ENCODE measurements at regions not wholly inside any gene's neighbourhood (a gene's known extent, or its start where the extent isn't known, plus 50 kb on each side); places are given as distances from the start of the nearest gene placed in this dataset.
"Not testable (repeated sequence)": the region's sequence is repeated elsewhere in the genome, so short reads cannot be mapped to it uniquely, and the experiment has no call there.

DNA sequence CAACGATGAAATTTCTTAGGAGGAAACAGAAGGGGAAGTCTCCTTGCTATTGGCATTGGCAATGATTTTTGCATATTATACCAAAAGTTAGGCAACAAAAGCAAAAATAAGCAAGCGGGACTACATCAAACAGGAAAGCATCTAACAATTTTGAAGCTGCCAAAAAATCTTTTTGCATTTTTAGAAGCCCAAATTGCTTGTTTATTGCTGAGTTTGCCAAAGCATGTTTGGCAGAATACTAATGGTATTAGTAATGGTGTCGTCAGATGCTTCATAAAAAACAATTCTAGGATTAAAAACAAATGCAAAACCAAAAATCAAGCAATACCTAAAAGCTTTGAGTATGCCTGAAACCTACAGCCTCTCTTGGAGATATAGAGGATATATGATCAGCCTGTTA is 80.0 kb downstream of the GALR1 start:
- DNase-seq = no peak

- no peak for DNase-seq
Observed at GRCh38 chr18:77334876-77335275, 85.2 kb downstream of the GALR1 start.

DNA sequence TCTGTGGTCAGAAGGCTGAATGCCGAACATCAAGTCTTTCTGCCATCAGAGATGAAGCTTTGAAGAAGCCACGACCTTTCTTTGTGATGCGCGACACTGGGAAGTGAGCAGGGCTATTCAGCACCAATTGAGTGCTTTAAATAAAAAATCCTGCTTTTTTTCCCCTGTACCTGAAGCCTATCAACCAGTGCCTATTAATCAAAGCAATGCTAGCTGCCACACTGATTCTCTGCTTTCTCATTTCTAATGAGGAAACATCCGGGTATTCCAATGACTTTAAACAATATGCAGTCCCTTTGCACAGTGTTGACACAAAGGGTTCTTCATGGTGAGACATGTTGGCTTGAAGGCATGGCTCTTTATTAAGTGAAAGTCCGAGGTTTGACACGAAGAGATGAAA is 88.0 kb downstream of the GALR1 start:
- no peak for DNase-seq

DNA sequence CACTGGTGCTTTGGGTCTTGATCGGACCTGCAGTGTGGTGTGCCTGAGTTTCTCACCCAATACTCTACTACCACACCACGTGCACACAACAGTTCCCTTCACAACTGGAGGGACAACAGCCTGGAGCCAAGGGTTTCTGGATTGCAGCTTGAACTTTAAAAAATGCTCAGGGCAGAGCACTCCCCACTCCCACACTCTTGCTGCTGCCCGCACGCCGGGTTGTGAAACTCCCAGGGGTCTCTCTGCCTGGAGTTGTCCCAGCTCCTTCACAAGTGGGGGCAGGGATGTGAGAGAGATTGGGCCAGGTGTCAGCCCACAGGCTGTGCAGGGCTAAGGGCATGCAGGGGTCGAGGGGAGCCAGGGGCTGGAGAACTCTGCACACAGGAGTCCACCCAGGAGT is 89.4 kb downstream of the GALR1 start:
- no peak for DNase-seq

DNA sequence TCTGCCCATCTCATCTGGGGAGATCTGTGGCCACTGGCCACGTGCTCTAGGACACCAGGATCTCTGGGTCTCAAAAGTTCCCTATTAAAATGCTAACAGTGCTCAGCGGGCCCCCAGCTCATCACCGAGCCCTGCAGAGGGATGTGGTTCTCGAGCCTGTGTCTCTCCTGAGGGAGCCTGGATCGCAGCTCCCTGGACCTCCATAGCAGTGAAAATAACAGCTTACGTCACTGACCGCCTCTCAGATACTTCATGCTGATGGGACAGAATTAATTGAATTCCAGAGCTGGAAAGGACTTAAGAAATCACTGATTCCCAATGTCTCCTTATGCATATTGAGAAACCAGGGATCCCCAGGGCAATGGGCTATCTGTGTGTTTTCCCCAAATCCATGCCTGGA is 90.0 kb downstream of the GALR1 start:
- DNase-seq = no peak

GRCh38 chr18:77340815-77341214 is 91.2 kb downstream of the GALR1 start:
- no peak for DNase-seq

DNA sequence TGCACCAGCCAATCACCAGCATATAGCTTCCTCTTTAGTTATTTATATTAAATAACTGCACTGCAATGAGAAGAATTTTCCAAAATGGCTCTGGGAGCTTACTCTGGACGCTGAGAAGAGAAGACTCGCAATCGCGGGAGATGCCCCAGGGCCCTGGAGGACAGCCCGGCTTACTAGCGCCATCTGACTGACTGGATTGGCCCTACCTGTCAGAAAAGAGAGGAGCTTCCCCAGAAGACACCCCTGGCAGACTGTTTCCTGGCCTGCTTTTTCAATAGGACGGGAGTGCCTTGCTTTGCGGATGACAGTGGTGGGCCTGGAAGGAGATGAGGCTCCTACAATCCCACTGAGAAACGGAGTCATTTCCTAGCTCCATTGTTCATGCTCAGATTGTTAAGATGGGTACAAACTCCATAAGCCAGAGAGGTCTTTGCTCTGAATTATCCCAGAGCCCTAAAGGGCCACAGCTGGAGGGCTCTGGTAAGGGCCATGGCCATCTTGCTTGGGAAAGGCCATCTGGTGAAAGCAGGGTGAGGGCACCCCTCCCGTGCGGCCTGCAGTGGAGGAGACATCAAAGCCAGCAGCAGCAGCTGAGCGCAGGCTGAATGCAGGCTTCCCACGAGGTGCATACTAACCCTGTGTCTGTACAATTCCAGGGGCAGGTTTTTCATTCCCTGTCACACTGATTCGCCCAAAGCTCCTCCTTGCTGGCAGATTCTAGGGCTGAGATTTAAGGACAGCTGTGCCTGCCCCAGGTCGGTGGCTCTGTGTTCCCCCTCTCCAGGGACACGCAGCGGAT is 92.1 kb downstream of the GALR1 start:
- DNase-seq = no peak

DNA sequence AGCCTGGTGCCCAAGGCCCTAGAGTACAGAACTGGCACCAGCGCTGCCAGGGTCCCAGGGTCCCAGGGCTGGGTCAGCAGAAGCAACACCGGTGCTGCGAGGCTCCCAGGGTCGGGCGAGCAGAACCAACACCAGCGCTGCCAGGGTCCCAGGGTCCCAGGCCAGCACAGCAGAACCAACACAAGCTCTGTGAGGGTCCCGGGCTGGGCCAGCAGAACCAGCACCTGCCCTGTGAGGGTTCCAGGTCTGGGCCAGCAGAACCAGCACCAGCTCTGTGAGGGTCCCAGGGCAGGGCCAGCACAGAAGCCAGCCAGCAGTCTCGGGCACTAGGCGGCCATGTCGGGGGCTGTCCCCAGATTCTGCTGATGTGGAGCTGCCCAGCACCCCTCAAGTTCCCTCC is 93.1 kb downstream of the GALR1 start:
- DNase-seq = no peak

GRCh38 chr18:77343846-77344510 is 94.3 kb downstream of the GALR1 start:
- no peak for DNase-seq

- no peak for DNase-seq
Observed at GRCh38 chr18:77344786-77345500, 95.3 kb downstream of the GALR1 start.

- no peak for DNase-seq
Observed at GRCh38 chr18:77346208-77346810, 96.7 kb downstream of the GALR1 start.

GRCh38 chr18:77353349-77353748 is 103.7 kb downstream of the GALR1 start:
- DNase-seq = not testable (repeated sequence)

- no peak for DNase-seq
Observed at GRCh38 chr18:77359561-77360314, 110.1 kb downstream of the GALR1 start.

- DNase-seq = no peak
Observed at GRCh38 chr18:77360315-77361190, 110.9 kb downstream of the GALR1 start.

DNA sequence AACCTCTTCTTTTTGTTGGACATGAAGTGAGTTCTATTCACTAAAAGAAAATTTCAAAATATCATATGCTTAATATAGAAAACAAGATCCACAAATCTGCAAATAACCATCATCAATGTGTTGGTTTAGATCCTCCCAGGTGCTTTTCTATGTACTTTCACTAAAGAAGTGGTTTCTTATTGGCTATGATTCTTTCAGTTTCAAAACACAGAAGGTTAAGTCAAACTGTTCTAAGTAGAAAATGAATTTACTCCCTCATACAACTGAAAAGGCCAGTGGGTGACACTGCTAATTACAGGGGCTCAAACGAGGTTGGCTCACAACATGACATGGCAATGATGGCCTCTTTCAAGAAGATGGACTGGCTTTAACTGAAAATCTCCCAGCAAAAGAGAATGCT is 111.7 kb downstream of the GALR1 start:
- no peak for DNase-seq

- DNase-seq = no peak
Observed at GRCh38 chr18:77365667-77366066, 116.0 kb downstream of the GALR1 start.

- no peak for DNase-seq
Observed at GRCh38 chr18:77366067-77366719, 116.5 kb downstream of the GALR1 start.

DNA sequence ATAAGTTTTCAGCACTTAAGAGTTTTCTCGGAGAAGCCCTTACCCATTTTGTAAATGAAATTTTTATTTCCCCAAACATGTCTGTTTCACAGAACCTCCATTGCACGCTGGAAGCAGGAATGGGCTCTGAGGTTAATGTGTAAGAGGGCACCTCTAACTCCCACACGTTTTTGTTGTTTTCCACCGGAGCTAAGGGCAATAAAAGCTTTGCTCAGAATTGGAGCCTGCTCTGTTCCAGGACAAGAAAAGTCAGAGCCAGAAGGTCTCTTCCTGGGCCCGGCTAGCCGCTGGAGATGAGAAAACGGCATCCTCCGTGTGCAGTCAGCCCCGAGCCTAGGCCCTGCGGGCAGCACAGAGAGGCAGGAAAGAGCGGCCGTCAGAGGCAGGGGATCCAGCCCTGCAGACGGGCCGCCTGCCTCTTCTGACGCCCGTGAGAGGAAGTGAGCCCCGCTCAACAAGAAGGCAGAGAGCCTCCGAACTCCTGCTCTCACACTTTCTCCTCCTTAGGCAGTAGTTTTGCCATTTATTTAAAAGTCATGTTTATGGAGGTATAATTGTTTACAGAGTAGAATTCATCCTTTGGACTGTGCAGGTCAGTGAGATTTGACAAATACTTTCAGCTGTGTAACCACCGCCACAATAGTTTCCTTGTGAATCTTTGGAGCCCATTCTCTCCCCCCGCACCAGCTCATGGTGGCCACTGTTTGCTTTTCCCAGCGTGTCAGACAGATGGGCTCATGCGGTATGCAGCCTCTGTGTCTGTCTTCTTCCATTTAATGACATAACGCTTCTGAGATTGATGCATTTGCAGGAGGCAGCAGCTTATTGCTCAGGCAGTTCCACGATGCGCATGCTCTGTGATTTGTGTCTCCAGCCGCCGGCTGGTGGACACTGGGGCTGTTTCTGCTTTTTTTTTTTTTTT is 117.3 kb downstream of the GALR1 start:
- peak; percentile 86 for DNase-seq

DNA sequence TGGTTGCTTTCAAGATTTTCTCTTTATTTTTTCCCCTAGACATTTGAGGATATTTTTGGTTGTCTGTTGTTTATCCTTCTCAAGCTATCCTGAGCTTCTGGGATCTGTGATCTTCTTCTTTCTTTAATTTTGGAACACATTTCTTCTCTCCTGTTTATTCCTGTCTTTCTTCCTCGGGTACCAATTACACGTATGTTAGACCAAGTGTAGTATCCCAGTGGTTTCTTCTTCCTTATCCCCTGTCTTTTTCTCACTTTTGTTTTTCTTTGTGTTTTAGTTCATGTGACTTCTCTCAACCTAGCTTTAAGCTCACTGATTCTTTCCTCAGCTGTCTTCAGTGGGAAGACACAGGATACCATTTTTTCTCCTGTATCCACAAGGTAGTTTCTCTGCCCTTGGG is 120.0 kb downstream of the GALR1 start:
- DNase-seq = no peak
